HG02610 (cell line): ENCODE measurements at regions not wholly inside any gene's neighbourhood (a gene's known extent, or its start where the extent isn't known, plus 50 kb on each side); places are given as distances from the start of the nearest gene placed in this dataset.

Experiments used
- ATAC-seq: cut with Tn5 transposase; IDR thresholded peaks from one replicate; pipeline ENCODE4 v1.9.1; 2021; ENCODE audit warnings: mild to moderate bottlenecking, moderate library complexity; ENCODE audit not compliant: unreplicated experiment

DNA sequence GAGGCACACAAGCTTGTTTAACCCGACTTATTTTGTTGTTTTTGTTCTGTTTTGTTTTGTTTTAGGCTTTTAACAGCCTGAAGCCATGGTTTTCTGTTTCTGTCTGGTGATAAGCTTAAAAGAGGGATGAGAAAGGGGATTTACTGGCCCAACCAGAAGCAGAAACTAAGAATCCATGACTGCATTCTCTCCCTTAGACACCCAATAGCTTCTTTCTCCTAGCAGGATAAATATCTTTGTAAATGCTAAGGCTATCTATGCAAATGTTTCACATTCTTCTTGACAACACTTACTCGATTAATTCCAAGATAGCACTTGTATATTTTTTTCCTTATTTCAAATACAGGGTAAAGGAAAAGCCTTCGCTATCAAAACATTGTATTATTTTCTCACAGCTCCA is 53.7 kb upstream of the SMAD1 start:
- ATAC-seq = no peak

DNA sequence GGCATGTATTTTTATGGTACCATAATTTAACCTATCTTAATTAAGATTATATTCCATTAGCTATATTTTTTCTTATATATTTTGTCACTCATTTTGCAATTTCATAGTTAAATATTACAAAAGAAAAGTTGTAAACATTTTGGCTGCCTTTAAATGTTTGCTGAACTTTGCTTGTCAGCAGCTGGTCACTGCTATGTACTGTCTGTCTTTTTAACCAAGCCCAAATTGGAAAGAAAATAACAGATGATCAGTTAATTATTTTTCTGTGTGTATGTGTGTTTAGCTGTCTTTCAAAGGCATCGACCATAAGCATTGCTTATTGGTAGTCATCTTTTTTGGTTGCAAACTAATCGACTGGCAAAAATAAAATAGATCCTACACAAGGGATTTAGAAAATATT is 54.4 kb upstream of the SMAD1 start:
- no peak for ATAC-seq

DNA sequence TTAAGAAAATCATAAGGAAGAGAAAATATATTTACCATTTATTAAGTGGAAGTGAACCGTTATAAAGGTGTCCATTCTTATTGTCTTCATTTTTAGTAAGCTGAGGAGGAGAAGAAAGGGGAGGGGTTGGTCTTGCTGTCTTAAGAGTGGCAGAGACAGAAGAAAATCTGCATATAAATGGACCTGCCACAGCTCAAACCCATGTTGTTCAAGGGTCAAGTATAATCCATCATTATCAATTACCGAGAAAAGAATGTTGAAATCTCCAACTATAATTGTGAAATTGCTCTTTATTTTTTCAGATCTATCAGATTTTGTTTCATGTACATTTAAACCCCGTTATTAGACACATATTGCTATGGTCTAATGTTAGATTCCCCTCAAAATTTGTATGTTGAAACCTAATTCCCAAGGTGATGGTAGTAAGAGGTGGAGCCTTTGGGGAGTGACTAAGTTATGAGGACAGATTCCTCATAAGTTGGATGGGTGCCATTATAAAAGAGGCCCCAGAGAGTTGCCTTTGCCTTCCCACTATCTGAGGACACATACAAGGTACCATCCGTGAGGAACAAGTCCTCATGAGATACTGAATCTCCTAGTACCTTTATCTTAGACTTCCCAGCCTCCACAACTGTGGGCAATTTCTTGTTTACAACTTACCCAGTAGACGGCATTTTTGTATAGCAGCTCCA is 58.5 kb upstream of the SMAD1 start:
- no peak for ATAC-seq

DNA sequence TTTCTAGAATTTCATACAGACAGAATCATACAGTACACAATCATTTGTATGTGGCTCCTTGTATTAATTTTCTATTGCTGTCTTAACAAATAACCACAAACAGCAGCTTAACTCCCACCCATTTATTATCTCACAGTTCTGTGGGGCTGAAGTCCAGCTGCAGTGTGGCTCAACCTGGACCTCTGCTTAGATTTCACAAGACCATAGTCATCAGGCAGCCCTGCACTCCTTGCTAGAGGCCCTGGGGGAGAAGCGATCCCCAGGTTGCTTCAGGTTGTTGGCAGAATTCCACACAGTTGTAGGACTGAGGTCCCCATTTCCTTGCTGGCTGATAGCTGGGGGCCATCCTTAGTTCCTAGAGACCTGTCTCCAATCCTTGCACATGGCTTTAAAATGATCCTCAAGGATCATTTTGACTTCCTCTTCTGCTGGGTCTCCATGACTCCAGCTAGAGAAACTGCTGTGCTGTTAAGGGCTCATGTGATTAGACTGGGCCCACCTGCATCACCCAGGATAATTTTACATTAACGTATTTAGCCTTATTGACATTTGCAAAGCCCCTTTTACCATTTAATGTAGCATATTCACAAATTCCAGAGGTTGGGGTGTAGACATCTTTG is 60.9 kb upstream of the SMAD1 start:
- no peak for ATAC-seq

DNA sequence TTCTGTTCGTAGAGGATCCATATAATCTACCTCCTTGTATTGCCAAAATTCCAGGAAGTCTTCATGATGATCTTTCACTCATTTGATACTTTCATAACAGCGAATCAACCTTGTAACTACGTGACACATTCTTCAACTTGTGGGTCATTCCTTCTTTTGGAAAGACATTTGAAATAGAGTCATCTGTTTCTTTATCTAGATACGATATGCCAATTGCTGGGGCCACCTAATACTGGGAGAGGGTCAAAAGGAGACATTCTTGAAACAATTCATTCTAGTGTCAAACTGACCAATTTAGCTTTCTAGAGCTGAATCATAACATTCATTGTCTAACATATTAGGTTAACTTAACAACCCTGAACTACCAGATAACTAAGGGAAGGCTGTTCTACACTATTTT is 62.9 kb upstream of the SMAD1 start:
- no peak for ATAC-seq

DNA sequence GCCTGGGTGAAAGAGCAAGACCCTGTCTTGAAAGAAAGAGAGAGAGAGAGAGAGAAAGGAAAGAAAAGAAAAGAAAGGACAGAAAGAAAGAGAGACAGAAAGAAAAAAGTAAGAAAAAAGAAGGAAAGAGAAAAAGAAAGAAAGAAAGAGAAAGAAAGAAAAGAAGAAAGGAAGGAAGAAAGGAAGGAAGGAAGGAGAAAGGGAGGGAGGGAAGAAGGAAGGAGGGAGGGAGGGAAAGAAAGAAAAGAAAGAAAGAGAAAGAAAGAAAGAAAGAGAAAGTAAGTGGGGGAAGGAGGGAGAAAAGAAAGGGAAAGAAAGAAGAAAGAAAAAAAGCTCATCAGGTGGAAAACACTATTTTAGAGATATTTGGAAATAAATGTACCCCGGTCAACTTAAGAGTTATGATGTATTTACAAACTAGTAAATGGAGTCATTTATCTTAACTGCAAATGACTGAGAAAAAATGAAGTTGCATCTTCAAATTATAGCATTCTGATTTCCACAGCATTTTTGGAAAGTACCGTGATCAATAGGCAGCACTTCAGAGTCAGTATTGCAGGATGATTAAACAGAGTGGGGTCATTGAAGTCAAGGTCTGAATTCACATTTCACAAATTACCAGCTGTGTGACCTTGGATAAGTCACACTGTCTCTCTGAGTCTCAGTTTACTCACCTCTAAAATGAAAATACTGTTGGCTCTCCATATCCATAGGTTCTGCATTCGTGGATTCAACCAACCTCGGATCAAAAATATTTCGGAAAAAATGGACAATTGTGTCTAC is 64.1 kb upstream of the SMAD1 start:
- ATAC-seq = no peak

DNA sequence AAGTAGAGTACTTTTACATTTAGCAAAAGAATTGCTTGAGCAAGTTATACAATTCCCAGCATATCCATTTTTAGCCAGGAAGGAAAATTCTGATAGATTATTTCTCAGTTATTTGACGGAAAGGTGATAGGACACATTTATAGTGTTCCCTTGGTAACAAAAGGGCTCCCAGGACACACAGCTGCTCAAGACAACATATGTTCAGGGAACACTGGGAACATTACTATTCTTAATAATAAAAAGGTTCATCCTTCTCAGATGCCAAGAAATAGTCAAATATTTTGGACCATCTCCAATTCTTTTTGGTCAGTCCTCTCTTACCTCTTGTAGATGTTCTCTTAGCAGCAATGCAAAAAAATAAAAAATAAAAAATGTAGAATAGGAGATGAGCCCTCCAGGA is 66.8 kb upstream of the SMAD1 start:
- no peak for ATAC-seq

DNA sequence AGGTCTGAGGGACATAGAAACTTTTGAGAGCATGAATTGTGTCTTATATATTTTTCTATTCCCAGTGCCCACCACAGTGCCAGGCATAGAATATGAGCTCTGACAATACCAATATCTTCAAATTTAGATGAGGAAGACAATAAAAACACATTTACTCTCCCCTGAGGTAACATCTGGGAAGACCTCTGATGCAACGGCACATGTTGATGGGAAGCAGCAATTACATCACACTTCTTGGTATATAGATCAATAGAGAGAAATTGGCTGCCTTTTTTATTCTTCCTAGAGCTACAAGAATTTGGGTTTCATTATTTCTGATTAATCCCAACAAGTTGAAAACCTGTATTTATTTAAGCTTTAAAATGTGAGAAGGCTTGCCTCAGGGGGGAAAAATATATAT is 67.4 kb upstream of the SMAD1 start:
- ATAC-seq = no peak

DNA sequence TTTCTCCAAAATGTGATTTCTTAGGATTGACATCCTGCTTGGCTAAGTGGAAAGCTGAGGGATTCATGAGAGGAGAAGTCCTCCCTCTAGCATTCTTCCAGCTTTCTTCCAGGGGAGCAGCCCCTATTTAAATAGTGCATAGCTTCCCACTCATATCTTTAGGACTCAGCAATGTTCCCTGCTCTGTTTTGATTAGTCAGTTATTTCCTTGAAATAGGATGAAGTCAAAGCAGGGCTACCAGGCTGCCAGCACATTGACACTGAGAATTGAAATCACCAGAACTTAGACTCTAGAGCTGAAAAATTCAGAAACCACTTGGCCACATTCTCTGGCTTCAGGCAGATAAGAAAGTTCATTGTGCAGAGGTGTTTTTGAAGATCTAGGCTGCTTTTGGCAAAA is 74.7 kb upstream of the SMAD1 start:
- ATAC-seq = no peak

DNA sequence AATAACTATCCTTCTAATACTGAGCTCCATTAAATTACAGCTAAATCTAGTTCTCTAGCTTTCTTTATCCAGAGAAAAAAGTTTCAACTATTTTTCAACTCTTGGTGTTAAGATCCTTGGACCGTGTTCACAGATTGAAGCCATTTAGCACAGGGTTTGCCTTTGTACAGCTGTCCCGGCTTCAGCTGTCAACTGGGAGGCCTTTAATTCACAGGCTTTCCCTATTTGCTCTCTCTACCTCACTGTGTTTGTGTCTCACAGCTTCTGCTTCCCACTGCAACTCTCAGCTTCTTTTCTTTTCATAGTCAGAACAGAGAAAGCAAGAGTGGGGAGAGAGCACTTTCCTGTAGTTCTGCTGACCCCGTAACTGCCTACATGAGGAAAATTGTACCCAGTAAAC is 76.9 kb upstream of the SMAD1 start:
- no peak for ATAC-seq

DNA sequence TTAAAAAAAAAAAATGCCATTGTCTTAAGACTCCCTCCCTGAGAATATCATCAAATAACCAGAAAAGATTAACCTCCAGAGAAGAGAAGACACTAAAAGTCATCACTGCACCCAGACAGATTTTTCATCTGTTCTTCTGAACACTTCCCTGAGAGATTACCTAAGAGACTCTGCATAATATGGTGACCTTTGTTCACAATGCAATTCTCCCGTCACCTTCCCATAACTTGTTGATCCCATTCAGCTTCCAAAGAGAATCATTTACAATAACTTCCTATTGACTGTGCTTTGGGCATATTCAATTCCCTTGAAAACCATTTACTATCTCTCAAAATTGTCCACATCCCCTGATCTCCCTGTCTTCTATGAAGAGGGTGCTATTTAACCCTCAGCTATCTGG is 85.1 kb upstream of the SMAD1 start:
- no peak for ATAC-seq

DNA sequence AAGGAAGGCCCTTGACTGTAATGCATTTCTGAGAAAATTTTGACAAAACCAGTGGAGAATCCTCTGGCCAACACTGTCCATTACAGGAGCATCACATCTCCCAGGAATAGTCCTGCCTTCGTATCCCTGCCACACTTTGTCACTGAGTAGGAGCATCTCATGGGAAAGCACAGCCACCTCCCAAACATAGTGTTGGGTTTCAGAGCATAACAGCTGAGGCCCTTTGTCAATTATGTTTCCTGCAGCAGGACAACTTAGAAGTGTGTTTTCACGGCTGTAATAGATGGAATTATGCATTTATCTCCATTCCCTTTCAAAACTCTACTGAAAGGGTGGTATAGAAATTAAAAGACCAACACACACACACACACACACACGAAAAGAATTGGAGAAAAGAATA is 91.1 kb upstream of the SMAD1 start:
- ATAC-seq = no peak

DNA sequence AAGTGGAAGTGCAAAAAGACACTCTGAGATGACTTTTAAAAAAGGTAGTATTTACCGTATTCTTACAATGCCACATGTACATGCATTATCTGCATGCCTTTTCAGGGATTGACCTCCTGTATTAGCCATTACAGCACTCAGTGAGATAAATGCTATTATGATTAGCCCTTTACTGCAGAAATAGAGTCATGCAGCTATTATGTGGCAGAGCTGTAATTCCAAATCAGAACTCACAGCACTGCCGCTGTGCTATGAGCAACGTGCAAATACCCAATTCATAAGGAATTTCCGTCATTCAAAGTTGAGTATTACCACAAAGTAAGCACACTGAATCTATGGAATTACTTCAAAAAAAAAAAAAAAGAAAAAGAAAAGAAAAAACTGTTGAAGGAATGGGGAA is 92.1 kb upstream of the SMAD1 start:
- no peak for ATAC-seq

DNA sequence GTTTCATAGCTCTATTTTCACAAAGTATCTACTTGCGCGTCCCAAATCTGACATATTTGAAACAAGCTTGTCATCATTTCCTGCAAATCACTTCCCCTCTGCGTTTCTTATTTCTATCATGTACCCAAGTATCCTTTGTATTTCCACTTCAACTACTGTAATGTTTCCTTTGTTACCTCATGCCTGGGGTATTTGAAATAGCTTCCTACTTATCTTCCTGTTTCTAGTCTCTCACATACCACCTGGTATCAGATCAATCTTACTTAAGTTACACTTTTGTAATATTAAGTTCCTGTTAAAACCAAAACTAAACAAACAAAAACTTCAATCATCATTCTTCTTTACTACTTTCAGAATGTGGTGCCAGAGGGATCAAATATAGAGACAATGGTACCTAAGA is 93.6 kb upstream of the SMAD1 start:
- no peak for ATAC-seq

DNA sequence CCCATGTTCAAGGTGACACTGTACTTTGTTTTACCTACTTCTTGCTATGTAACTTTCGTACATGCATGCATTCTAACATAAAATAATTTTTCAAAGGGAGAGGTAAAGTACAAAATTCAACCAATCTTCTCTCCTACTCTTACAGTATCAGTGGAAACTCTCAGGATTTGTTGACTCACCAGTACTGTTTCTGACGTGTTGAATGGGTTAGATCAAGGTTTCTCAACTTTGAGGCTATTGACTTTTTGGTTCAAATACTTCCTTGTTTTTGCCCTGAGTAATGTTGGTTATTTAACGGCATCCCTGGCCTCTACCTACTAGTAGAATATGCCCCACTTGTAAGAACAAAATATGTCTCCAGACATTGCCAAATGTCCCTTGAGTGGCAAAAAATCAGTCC is 94.6 kb upstream of the SMAD1 start:
- ATAC-seq = no peak

DNA sequence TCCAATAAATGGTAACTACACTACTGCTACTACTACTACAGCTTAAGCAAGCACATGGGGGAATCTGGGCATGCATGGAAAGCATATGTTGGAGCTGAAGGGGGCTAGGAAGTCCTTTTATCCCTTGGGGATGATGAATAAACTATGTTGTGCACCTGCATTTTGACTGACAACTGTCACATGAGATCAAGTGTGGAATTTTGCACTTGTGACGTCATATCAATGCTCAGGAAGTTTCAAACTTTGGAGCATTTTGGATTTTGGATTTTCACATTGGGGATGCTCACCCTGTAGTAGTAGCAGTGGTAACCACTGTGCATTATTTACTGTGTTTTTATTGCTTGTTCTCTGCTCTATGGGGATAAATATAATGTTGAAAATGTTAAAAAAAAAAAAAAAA is 100.5 kb upstream of the SMAD1 start:
- ATAC-seq = no peak

DNA sequence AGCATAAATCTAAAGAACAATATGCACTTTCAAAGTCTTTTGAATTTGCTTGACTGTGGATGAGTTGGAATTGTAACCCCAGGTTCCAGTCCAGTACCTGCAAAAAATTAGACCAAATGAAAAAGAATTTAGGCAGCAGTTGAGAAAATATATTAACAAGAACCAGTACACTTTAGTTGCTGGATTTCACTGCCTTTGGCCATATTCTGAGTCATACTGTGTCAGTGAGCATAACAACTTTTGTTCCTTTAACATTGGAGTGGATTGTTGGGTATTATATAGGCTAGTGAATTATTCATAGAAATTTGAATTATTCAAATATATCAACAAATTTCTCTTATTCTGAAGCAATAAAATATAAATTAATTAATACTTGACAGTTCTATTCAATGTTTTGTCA is 101.5 kb upstream of the SMAD1 start:
- ATAC-seq = no peak

DNA sequence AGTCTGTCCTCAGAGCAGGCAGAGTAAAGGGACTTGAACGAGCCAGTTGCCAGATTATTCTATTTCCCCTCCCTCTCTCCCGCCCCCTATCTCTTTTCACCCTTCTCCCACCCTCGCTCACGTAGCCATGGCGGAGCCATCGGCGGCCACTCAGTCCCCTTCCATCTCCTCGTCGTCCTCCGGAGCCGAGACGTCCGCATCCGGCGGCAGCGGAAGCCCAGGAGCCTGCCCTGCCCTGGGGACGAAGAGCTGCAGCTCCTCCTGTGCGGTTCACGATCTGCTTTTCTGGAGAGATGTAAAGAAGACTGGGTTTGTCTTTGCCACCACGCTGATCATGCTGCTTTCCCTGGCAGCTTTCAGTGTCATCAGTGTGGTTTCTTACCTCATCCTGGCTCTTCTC is 106.2 kb upstream of the SMAD1 start:
- ATAC-seq = no peak

DNA sequence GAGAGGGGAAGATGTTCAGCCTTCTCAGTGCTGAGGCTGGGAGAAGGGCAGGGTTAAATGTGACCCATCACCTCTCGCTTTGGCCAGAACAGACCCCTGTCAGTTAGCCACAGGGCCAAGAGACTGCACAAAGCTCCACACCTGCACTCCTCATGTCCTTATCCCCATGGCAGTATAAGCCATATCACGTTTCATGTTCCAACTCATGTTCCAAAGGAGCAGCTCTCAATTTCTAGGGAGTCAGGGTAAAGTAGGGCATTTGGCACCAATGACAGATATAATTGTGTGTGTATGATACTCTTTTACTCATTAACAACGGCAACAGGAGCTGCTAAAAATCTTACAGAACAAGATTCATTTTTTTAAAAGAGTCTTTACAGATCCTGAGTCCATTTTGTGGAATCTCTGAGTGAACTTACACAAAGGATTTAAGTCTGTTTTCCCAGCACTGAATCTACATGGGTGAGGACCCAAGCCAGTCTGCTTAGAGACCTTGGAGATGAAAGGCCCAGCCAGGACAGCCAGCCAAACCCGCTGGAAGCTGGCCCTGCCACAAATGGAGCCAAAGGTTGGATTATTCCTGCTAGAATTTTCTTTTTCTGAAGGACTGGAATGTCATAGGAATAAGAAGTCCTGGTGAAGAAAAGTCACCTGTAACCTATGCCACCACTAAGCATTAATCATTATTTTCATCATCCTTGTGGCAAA is 129.1 kb upstream of the SMAD1 start:
- ATAC-seq = no peak

DNA sequence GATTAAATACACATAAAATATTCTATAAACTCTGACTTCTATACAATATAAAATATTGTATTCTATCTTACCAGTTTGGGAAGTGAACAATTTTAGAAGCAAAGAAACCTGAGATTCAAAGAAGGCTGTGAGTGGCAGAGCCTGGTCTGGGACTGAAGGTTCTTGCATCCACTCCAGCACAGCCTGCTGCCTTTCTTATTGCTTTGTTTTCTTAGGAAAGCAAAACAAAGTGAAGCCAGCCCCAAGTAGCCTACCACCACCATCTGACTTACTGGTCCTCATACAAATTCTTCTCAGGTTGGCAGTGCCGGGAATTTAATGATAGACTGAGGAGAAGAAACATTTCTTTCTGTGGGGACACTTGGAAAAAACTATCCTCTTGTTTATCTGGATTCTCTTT is 129.7 kb upstream of the SMAD1 start:
- ATAC-seq = no peak

DNA sequence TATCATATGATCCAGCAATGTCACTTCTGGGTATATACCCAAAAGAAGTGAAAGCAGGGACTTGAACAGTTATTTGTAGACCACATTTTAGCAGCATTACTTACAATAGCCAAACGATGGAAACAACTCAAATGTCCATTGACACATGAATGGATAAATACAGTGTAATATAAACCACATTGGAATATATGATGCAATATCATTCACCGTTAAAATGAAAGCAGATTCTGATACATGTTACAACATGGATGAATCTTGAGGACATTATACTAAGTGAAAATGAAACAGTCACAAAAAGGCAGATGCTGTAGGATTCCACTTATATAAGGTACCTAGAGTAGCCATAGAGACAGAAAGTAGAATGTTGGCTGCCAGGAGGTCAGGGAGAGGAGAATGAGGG is 130.5 kb upstream of the SMAD1 start:
- no peak for ATAC-seq

DNA sequence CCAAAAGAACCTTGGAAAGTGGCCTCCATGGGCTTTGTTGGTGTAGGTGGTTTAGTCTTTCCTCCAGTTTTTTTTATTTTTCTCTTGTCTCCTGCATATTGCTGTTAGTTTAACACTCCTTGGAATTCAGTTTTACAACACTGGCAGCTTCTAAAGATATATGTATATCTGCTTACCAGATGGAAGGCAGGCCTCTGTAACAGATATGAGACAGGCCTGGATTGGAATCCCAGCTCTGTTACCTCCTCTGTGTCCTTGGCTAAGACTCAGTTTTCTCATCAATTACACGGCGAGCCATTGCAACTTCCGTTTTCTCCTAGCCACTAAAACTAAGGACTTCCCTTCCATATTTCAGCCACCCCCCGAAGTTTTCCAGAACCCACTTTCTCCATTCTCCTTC is 133.4 kb upstream of the SMAD1 start:
- ATAC-seq = no peak
